ENCODE measurements at regions not wholly inside any gene's neighbourhood (a gene's known extent, or its start where the extent isn't known, plus 50 kb on each side); places are given as distances from the start of the nearest gene placed in this dataset.

DNA sequence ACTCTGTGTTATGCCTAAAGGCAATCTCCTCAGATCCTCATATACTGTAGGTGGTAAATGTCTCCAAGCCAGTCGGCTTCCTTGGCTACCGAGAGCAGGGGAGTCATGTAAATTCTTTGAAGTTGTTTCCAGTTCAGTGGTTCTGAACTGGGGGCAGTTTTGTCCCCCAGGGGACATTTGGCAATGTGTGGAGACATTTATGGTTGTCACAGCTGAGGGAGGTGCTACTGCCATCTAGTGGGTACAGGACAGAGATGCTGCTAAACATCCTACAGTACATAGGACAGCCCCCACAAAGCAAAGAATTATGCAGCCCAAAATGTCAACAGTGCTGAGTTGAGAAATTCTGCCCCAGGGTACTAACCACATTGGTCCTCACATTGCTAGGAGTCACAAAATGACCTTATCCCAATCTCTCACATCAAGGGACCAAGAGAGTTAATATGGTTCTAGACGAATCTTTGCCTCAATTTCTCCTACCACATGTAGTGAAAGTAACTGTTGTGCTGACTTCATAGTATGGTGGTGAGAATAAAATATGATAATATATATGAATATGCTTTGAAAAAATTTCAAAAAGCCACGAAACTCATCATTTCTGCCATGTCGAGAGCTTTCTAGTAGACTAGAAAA, 104.4 kb upstream of the ARHGAP24 start:
- H3K4me1 Mint-ChIP-seq, result no peaks in the 10 kb centered on the region
- DNase-seq, result peak in 1 of 3 donors; percentile 16
- no peak overlapping the region for H3K27ac Mint-ChIP-seq
- no peaks in the 10 kb centered on the region for H3K36me3 Mint-ChIP-seq
- Histone ChIP-seq H3K27me3 (ENCODE audit: control insufficient read depth, insufficient read depth, low read length) (no peaks in the 10 kb centered on the region), H3K36me3 (ENCODE audit: control insufficient read depth, insufficient read depth, low read length) (no peaks in the 10 kb centered on the region), H3K4me1 (ENCODE audit: control insufficient read depth, insufficient read depth, low read length, poor library complexity, severe bottlenecking) (no peaks in the 10 kb centered on the region), H3K4me3 (ENCODE audit: low read depth, low read length) (no peak overlapping the region), H3K9me3 (ENCODE audit: control insufficient read depth in 2 of 2, low read length in 2 of 2) (no peaks in the 10 kb centered on the region), H3K27ac (ENCODE audit: insufficient read depth, low read length, poor library complexity, severe bottlenecking) (no peak overlapping the region)
- H3K9me3 Mint-ChIP-seq, result peaks cover 0 to 8% (median 0%) of the 10 kb centered on the region in 7 donors
- no peaks in the 10 kb centered on the region for H3K27me3 Mint-ChIP-seq
- ATAC-seq (ENCODE audit: low read depth in 2 of 2), result no peak
- no peak overlapping the region for H3K4me3 Mint-ChIP-seq

DNA sequence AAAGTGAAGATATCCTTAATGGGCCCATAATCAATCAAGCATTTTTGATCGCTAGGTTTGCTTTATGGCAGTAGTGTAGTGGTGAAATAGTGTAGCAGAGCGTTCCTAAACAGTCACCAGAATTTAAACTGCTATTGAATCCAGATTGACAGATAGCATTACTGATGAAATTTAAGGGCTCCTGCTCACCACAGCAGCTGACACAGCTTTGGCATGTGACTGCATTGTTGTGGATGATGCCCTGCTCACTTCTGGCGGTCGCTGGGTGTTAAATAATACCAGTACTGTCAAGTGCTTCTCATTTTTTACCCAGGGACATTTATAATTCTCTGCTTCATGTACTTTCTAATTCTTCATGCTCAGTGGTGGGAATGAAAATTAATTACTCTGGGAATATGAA, 102.0 kb upstream of the ARHGAP24 start:
- Mint-ChIP-seq H3K4me1 (no peaks in the 10 kb centered on the region), H3K27ac (peak overlapping the region in 1 of 3 donors; percentile 33), H3K4me3 (no peak overlapping the region), H3K27me3 (no peaks in the 10 kb centered on the region), H3K9me3 (peaks cover 0 to 4% (median 0%) of the 10 kb centered on the region in 7 donors), H3K36me3 (no peaks in the 10 kb centered on the region)
- H3K9me3 ChIP-seq (ENCODE audit: control insufficient read depth in 2 of 2, low read length in 2 of 2), result no peaks in the 10 kb centered on the region
- no peaks in the 10 kb centered on the region for H3K27me3 ChIP-seq (ENCODE audit: control insufficient read depth, insufficient read depth, low read length)
- no peaks in the 10 kb centered on the region for H3K36me3 ChIP-seq (ENCODE audit: control insufficient read depth, insufficient read depth, low read length)
- no peak overlapping the region for H3K27ac ChIP-seq (ENCODE audit: insufficient read depth, low read length, poor library complexity, severe bottlenecking)
- ATAC-seq (ENCODE audit: low read depth in 2 of 2), result no peak
- DNase-seq, result no peak
- H3K4me3 ChIP-seq (ENCODE audit: low read depth, low read length), result no peak overlapping the region
- no peaks in the 10 kb centered on the region for H3K4me1 ChIP-seq (ENCODE audit: control insufficient read depth, insufficient read depth, low read length, poor library complexity, severe bottlenecking)

DNA sequence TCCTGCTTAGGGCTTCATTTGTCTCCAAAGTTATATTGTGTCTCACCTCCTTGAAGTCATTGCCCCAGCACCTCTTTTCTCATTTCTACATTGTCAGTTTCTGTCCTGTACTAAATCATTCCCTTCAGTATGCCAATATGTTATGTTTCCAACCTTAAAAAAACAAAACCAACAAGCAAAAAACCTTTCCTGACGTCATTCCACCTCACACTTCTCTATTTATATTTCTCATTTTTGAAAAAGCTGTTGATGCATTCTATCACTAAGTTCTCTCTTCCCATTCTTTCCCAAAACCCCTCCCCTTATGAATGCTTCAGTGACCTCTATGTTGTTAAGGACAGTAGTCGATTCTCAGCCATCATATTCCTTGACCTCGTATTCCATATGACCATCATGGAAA, 98.7 kb upstream of the ARHGAP24 start:
- H3K4me3 Mint-ChIP-seq, result no peak overlapping the region
- Histone ChIP-seq H3K4me3 (ENCODE audit: low read depth, low read length) (no peak overlapping the region), H3K9me3 (ENCODE audit: control insufficient read depth in 2 of 2, low read length in 2 of 2) (no peaks in the 10 kb centered on the region), H3K36me3 (ENCODE audit: control insufficient read depth, insufficient read depth, low read length) (no peaks in the 10 kb centered on the region), H3K27me3 (ENCODE audit: control insufficient read depth, insufficient read depth, low read length) (no peaks in the 10 kb centered on the region), H3K4me1 (ENCODE audit: control insufficient read depth, insufficient read depth, low read length, poor library complexity, severe bottlenecking) (no peaks in the 10 kb centered on the region), H3K27ac (ENCODE audit: insufficient read depth, low read length, poor library complexity, severe bottlenecking) (no peak overlapping the region)
- peaks cover 0 to 9% (median 1%) of the 10 kb centered on the region in 7 donors for H3K9me3 Mint-ChIP-seq
- H3K27me3 Mint-ChIP-seq, result no peaks in the 10 kb centered on the region
- DNase-seq, result no peak
- no peaks in the 10 kb centered on the region for H3K4me1 Mint-ChIP-seq
- no peak overlapping the region for H3K27ac Mint-ChIP-seq
- no peak for ATAC-seq (ENCODE audit: low read depth in 2 of 2)
- no peaks in the 10 kb centered on the region for H3K36me3 Mint-ChIP-seq

DNA sequence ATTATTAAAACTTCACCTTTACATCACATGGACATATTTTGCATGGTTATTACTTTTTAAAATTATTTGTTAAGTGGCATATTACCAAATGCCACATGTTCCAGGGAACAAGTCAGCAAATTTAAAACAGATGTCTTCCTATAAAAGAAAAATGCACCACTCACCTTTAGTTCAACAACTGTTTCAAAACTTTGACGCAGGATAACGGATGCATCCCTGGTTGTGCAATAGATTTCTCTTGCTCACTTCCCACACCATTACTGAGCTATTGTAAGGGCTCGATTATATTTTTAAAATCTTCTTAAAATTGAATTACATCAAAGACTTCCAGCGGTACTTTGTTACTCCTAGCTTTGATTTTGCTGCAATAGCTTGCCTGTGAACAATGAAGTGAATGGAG, 93.0 kb upstream of the ARHGAP24 start:
- Mint-ChIP-seq H3K36me3 (no peaks in the 10 kb centered on the region), H3K4me3 (no peak overlapping the region), H3K4me1 (no peaks in the 10 kb centered on the region), H3K27me3 (no peaks in the 10 kb centered on the region), H3K27ac (no peak overlapping the region), H3K9me3 (peaks cover 0 to 14% (median 3%) of the 10 kb centered on the region in 7 donors)
- Histone ChIP-seq H3K9me3 (ENCODE audit: control insufficient read depth in 2 of 2, low read length in 2 of 2) (no peaks in the 10 kb centered on the region), H3K4me1 (ENCODE audit: control insufficient read depth, insufficient read depth, low read length, poor library complexity, severe bottlenecking) (no peaks in the 10 kb centered on the region), H3K36me3 (ENCODE audit: control insufficient read depth, insufficient read depth, low read length) (no peaks in the 10 kb centered on the region), H3K27me3 (ENCODE audit: control insufficient read depth, insufficient read depth, low read length) (no peaks in the 10 kb centered on the region), H3K27ac (ENCODE audit: insufficient read depth, low read length, poor library complexity, severe bottlenecking) (no peak overlapping the region), H3K4me3 (ENCODE audit: low read depth, low read length) (no peak overlapping the region)
- no peak for DNase-seq
- no peak for ATAC-seq (ENCODE audit: low read depth in 2 of 2)

DNA sequence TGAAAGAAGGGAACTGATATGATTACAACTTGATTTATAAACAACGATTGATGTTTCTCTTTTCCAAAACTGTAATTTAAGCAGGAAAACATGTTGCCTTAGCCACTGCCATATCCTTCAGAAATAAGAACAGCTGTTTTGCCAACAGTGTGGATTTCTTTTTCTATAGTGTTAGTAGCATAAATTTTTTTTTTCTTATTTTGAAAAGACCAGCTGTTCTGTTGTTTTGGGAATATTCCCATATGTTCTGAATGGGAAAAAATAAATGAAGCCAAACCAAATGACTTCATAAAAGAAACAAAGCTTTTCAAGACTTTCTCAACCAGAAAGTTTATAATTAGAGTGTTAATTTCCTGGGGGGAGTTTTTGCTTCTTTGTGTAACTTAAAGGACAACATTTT, 83.9 kb upstream of the ARHGAP24 start:
- peaks cover 0 to 2% of the 10 kb centered on the region in 2 experiments for H3K9me3 ChIP-seq (ENCODE audit: control insufficient read depth in 2 of 2, low read length in 2 of 2)
- no peaks in the 10 kb centered on the region for H3K36me3 ChIP-seq (ENCODE audit: control insufficient read depth, insufficient read depth, low read length)
- no peaks in the 10 kb centered on the region for H3K4me1 Mint-ChIP-seq
- no peak overlapping the region for H3K4me3 ChIP-seq (ENCODE audit: low read depth, low read length)
- ATAC-seq (ENCODE audit: low read depth in 2 of 2) (no peak), DNase-seq (no peak)
- H3K27ac ChIP-seq (ENCODE audit: insufficient read depth, low read length, poor library complexity, severe bottlenecking), result no peak overlapping the region
- H3K4me1 ChIP-seq (ENCODE audit: control insufficient read depth, insufficient read depth, low read length, poor library complexity, severe bottlenecking), result no peaks in the 10 kb centered on the region
- H3K27me3 ChIP-seq (ENCODE audit: control insufficient read depth, insufficient read depth, low read length), result no peaks in the 10 kb centered on the region
- no peak overlapping the region for H3K4me3 Mint-ChIP-seq
- no peaks in the 10 kb centered on the region for H3K36me3 Mint-ChIP-seq
- no peak overlapping the region for H3K27ac Mint-ChIP-seq
- H3K9me3 Mint-ChIP-seq, result peaks cover 0 to 5% (median 5%) of the 10 kb centered on the region in 7 donors
- no peaks in the 10 kb centered on the region for H3K27me3 Mint-ChIP-seq

DNA sequence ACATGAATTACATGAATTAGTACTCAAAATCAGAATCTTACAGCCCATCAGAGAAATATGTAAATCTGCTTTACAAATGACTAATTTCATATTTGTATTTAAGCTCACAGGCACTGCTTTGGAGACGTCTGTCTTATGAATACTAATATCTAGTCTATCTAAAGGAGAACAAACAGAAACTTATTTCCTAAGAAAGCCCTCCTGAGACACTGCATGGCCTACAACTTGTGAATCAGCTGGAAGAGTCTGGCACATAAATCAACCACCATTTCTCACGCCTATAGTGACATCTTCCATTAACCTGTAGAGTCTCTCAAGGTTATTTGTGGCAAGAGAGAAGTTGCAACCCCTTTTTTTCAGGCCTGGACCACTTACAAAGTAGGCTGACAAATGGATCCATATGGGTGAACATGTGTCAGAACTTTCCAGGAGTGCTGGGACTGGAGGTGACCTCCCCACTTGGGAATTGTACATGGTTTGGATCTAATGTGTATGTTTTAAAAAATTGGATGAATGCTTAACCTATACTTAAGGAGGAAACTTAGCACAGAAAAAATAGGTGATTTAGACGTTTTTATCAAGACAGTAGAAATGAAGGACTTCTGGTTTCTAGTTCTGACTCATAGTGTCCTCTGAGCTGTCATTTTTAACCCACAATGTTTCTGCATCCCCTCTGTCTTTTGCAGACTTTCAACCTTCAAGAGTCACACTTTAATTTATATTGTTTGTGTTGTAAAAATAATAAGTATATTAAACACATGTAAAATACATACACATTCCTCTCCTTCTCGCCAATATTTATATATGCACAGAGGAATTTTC, 83.2 kb upstream of the ARHGAP24 start:
- no peak for ATAC-seq (ENCODE audit: low read depth in 2 of 2)

DNA sequence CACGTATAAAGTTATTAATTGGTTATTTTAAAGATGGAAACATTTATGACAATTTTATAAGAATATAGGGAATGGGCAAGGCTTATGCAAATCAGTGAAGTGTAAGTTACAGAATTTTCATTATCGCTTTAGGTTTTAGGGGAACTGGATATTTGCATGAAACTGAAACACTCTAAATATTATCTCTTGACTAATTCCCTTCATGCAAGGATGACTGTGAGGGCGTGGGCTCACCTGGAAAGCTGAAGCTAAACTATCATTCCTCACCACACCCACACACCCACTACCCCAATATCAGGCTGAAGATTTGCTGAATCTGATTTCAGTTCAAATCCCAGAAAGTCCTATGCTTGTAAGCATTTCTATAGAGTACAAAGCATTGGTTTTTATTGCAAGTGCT, 81.7 kb upstream of the ARHGAP24 start:
- Histone ChIP-seq H3K36me3 (ENCODE audit: control insufficient read depth, insufficient read depth, low read length) (no peaks in the 10 kb centered on the region), H3K4me1 (ENCODE audit: control insufficient read depth, insufficient read depth, low read length, poor library complexity, severe bottlenecking) (no peaks in the 10 kb centered on the region), H3K27me3 (ENCODE audit: control insufficient read depth, insufficient read depth, low read length) (no peaks in the 10 kb centered on the region), H3K4me3 (ENCODE audit: low read depth, low read length) (no peak overlapping the region), H3K9me3 (ENCODE audit: control insufficient read depth in 2 of 2, low read length in 2 of 2) (peaks cover 0 to 2% of the 10 kb centered on the region in 2 experiments), H3K27ac (ENCODE audit: insufficient read depth, low read length, poor library complexity, severe bottlenecking) (no peak overlapping the region)
- no peaks in the 10 kb centered on the region for H3K4me1 Mint-ChIP-seq
- H3K4me3 Mint-ChIP-seq, result no peak overlapping the region
- H3K36me3 Mint-ChIP-seq, result no peaks in the 10 kb centered on the region
- peaks cover 0 to 3% (median 0%) of the 10 kb centered on the region in 7 donors for H3K9me3 Mint-ChIP-seq
- H3K27me3 Mint-ChIP-seq, result no peaks in the 10 kb centered on the region
- DNase-seq, result no peak
- no peak for ATAC-seq (ENCODE audit: low read depth in 2 of 2)
- no peak overlapping the region for H3K27ac Mint-ChIP-seq

More for the DNA sequence above, 83.2 kb upstream of the ARHGAP24 start:
- no peak for DNase-seq
- no peaks in the 10 kb centered on the region for H3K4me1 Mint-ChIP-seq
- no peak overlapping the region for H3K27ac Mint-ChIP-seq
- Histone ChIP-seq H3K4me1 (ENCODE audit: control insufficient read depth, insufficient read depth, low read length, poor library complexity, severe bottlenecking) (no peaks in the 10 kb centered on the region), H3K27me3 (ENCODE audit: control insufficient read depth, insufficient read depth, low read length) (no peaks in the 10 kb centered on the region), H3K36me3 (ENCODE audit: control insufficient read depth, insufficient read depth, low read length) (no peaks in the 10 kb centered on the region), H3K27ac (ENCODE audit: insufficient read depth, low read length, poor library complexity, severe bottlenecking) (no peak overlapping the region), H3K4me3 (ENCODE audit: low read depth, low read length) (no peak overlapping the region), H3K9me3 (ENCODE audit: control insufficient read depth in 2 of 2, low read length in 2 of 2) (peaks cover 0 to 2% of the 10 kb centered on the region in 2 experiments)
- H3K27me3 Mint-ChIP-seq, result no peaks in the 10 kb centered on the region
- peaks cover 0 to 5% (median 4%) of the 10 kb centered on the region in 7 donors for H3K9me3 Mint-ChIP-seq
- H3K36me3 Mint-ChIP-seq, result no peaks in the 10 kb centered on the region
- H3K4me3 Mint-ChIP-seq, result no peak overlapping the region

DNA sequence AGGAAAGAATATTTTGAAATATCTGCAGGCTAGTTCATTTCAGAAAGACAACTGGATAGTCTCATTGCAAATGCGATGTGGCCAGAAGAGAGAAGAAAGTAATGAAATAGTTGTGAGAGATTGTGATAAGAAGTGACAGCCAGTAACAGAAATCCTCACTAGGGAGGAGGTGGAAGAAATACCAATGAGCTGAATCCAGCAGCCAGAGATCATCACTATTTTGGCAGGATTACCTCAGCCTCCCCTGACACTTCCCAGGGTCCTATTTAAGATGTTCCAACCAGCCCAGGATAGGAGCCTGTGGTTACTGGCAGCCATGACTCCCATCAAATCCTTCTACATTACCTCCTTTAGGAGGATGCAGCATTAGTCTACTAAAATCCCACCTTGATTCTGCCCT, 76.7 kb upstream of the ARHGAP24 start:
- Mint-ChIP-seq H3K4me3 (no peak overlapping the region), H3K27ac (no peak overlapping the region), H3K36me3 (no peaks in the 10 kb centered on the region), H3K4me1 (no peaks in the 10 kb centered on the region), H3K9me3 (peaks cover 0 to 4% (median 0%) of the 10 kb centered on the region in 7 donors), H3K27me3 (peaks cover 4% of the 10 kb centered on the region)
- Histone ChIP-seq H3K27ac (ENCODE audit: insufficient read depth, low read length, poor library complexity, severe bottlenecking) (no peak overlapping the region), H3K4me1 (ENCODE audit: control insufficient read depth, insufficient read depth, low read length, poor library complexity, severe bottlenecking) (no peaks in the 10 kb centered on the region), H3K27me3 (ENCODE audit: control insufficient read depth, insufficient read depth, low read length) (no peaks in the 10 kb centered on the region), H3K36me3 (ENCODE audit: control insufficient read depth, insufficient read depth, low read length) (no peaks in the 10 kb centered on the region), H3K9me3 (ENCODE audit: control insufficient read depth in 2 of 2, low read length in 2 of 2) (peaks cover 0 to 2% of the 10 kb centered on the region in 2 experiments), H3K4me3 (ENCODE audit: low read depth, low read length) (no peak overlapping the region)
- ATAC-seq (ENCODE audit: low read depth in 2 of 2), result no peak
- DNase-seq, result no peak

Data from CD4-positive, CD25-positive, alpha-beta regulatory T cell (primary cell).